ENCODE measurements at regions not wholly inside any gene's neighbourhood (a gene's known extent, or its start where the extent isn't known, plus 50 kb on each side); places are given as distances from the start of the nearest gene placed in this dataset.

GRCh38 chr17:77549726-77550366 is 408.7 kb upstream of the TNRC6C start:
- H3K9me3 ChIP-seq (ENCODE audit: low read length): no peaks in the 10 kb centered on the region
- H3K36me3 ChIP-seq (replicated peaks in 1 of 2; ENCODE audit: control insufficient read depth in 1 of 2, insufficient read depth in 2 of 2, low read length in 2 of 2): no peaks in the 10 kb centered on the region
- intact Hi-C loops (cut with micrococcal nuclease; ENCODE audit: unreplicated experiment) (loop anchor here (10.0 kb wide), 1 partner anchor 465 kb away; no protein-coding TSS in a partner anchor), in situ Hi-C loops (cut with HindIII; ENCODE audit: extremely low pct_ligation_motif_present, low pct_unique_long_range_greater_than_20kb) (no loop called here)
- no peak overlapping the region for H3K4me3 ChIP-seq (replicated peaks in 1 of 3; ENCODE audit: insufficient read depth in 1 of 3, low read depth in 2 of 3, low read length in 3 of 3)
- ATAC-seq (no peak), FAIRE-seq (no peak), DNase-seq (ENCODE audit: low spot score) (no peak)
- no peaks in the 10 kb centered on the region for H3K79me2 ChIP-seq (ENCODE audit: insufficient read depth, low read length)
- CTCF ChIA-PET (ENCODE audit: low intra/inter-chr PET ratio, low total read pairs): no interaction called here
- no peaks in the 10 kb centered on the region for H4K20me1 ChIP-seq (ENCODE audit: insufficient read depth, low read length)
- H3K9ac ChIP-seq (ENCODE audit: insufficient read depth, low read depth, low read length): no peak overlapping the region
- H3K4me2 ChIP-seq (ENCODE audit: low read depth, low read length): no peak overlapping the region
- H2AFZ ChIP-seq (ENCODE audit: low read length): no peak overlapping the region
- H3K4me1 ChIP-seq (ENCODE audit: insufficient read depth, low read length): no peaks in the 10 kb centered on the region
- peaks cover 6 to 78% of the 10 kb centered on the region in 2 experiments for H3K27me3 ChIP-seq (ENCODE audit: control insufficient read depth in 1 of 2, insufficient read depth in 2 of 2, low read length in 2 of 2)
- H3K27ac ChIP-seq (ENCODE audit: extremely low read length, insufficient read depth, low read length): no peak overlapping the region
- POLR2A ChIA-PET: no interaction called here
- 26% methylated on average over 9 of the region's 10 CpGs for WGBS (ENCODE audit: low lambda C conversion rate)
- BruUV-seq (replicated peaks): no TSS peak
- no peak for TF ChIP-seq ZNF20 (CRISPR knock-in tag; IDR thresholded peaks at IDR 0.05)
- TF ChIP-seq MAFF (IDR thresholded peaks at IDR 0.05; ENCODE audit: low read depth, low read length): no peak
- TF ChIP-seq ZNF530 (CRISPR knock-in tag; IDR thresholded peaks at IDR 0.05; ENCODE audit: low read depth): no peak
- no peak for TF ChIP-seq ZNF431 (CRISPR knock-in tag; IDR thresholded peaks at IDR 0.05; ENCODE audit: borderline replicate concordance, low read depth)
- TF ChIP-seq TEAD3 (CRISPR knock-in tag; optimal IDR thresholded peaks at IDR 0.05; ENCODE audit: borderline replicate concordance): no peak
- no peak for TF ChIP-seq ARID5B (CRISPR knock-in tag; IDR thresholded peaks at IDR 0.05)
- no peak for TF ChIP-seq FOXO1 (CRISPR knock-in tag; IDR thresholded peaks at IDR 0.05)
- no peak for TF ChIP-seq RFX5 (IDR thresholded peaks at IDR 0.05; ENCODE audit: low read depth, low read length)
- no peak for TF ChIP-seq SRSF9 (IDR thresholded peaks at IDR 0.05; ENCODE audit: borderline replicate concordance, insufficient read depth, low read depth, low read length, poor library complexity, severe bottlenecking)
- no peak for TF ChIP-seq ZNF704 (CRISPR knock-in tag; IDR thresholded peaks at IDR 0.05; ENCODE audit: borderline replicate concordance)
- no peak for TF ChIP-seq BCLAF1 (IDR thresholded peaks at IDR 0.05)
- no peak for TF ChIP-seq MEIS2 (CRISPR knock-in tag; IDR thresholded peaks at IDR 0.05)
- TF ChIP-seq TP53 (CRISPR knock-in tag; conservative IDR thresholded peaks at IDR 0.05): no peak
- no peak for TF ChIP-seq ZC3H4 (CRISPR knock-in tag; IDR thresholded peaks at IDR 0.05; ENCODE audit: borderline replicate concordance)

Data from HepG2 (cell line).